ENCODE measurements at regions not wholly inside any gene's neighbourhood (a gene's known extent, or its start where the extent isn't known, plus 50 kb on each side); places are given as distances from the start of the nearest gene placed in this dataset.

- no peak for TF ChIP-seq POLR2A (IDR thresholded peaks at IDR 0.05)
- TF ChIP-seq EP300 (IDR thresholded peaks at IDR 0.05) = no peak
- no peak for TF ChIP-seq CTCF (IDR thresholded peaks at IDR 0.05)
Measured at GRCh38 chr2:19292007-19292406, 66.4 kb downstream of the OSR1 start.

Data from suprapubic skin (tissue), 3 donors.